Embryonic facial prominence (tissue), 1 donor: ENCODE measurements at regions not wholly inside any gene's neighbourhood (a gene's known extent, or its start where the extent isn't known, plus 50 kb on each side); places are given as distances from the start of the nearest gene placed in this dataset.

Source experiments
- DNase-seq: peaks from one replicate; pipeline ENCODE4 v3.0.0-alpha.2; 2016; ENCODE audit errors: extremely low spot score

GRCh38 chr2:215503381-215503780 is 67.5 kb upstream of the FN1 start:
- no peak for DNase-seq

DNA sequence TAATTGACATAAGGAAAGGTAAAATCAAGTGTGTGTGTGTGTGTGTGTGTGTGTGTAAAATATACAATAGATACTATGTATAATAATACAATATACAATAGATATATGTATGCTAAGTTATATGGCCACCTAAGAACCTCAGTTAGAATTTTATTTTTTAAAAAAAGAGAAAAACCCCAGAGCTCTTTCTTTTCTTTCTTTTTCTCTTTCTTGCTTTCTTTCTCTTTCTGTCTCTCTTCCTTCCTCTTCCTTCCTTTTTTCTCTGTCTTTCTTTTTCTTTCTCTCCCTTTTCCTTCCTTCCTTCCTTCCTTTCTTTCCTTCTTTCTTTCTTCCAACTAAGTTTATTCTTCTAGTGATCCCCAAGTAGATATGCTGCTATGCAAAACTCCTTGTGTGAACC is 64.6 kb upstream of the FN1 start:
- DNase-seq = no peak

GRCh38 chr2:215499331-215499730 is 63.5 kb upstream of the FN1 start:
- no peak for DNase-seq

DNA sequence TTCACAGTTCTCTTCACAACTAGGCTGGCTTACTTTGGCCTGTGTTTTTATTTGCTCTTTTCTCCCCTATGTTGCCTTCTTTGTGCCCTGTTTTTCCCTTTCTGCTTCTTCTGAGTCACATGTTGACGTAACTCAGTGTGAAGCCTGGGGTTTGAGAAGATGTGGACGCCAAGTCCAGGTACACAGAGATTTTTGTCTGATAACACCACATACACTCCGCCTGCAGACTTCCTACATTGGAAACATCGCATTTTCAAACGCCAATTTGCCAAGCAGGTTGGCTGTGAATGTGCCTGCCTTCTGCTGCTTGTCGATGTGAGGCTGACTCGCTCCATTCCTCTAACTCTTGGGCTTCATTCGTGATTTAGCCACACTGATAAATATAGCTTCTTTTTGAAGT is 62.6 kb upstream of the FN1 start:
- DNase-seq = no peak

DNA sequence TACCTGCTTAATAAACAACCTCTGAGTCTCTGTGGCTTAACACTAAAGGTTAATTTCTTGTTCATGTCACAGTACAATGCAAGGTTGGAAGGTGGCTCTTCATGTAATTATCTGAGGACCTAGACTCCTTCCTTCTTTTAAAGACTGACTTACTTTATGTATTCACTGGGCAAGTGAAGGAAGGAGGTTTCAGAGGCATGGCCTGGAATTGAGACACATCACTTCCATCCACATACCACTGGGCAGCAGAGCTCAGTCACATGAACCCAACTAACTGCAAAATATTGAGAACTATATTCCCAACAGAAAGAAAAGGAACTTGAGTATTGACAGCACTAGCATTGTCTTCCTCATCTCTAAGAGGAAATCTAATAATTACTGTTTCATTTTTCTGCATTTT is 57.5 kb upstream of the FN1 start:
- no peak for DNase-seq

GRCh38 chr2:215489288-215489848 is 53.5 kb upstream of the FN1 start:
- DNase-seq = no peak

DNA sequence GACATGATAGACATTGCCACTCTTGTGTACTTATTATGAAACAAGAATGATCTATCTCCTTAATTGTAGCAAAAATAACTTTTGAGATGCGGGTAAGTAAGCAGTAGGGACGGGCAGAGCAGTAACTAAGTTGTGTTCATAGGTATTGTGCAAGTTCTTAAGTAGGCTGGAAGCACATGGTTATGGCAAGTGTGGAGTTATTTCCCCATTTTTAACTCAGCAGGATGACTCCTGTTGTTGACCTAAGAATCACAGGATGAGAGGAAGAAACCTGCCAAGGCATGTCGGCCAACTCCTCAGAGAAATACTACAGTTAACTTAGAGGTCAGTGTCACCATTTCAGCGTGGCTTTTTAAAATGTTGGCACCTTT is 51.1 kb upstream of the FN1 start:
- DNase-seq = no peak

GRCh38 chr2:215486291-215487001 is 50.6 kb upstream of the FN1 start:
- DNase-seq = no peak
